HG03378 (cell line): ENCODE measurements at regions not wholly inside any gene's neighbourhood (a gene's known extent, or its start where the extent isn't known, plus 50 kb on each side); places are given as distances from the start of the nearest gene placed in this dataset.
"Not testable (repeated sequence)": the region's sequence is repeated elsewhere in the genome, so short reads cannot be mapped to it uniquely, and the experiment has no call there.

Experiments
- ATAC-seq: cut with Tn5 transposase; IDR thresholded peaks from one replicate; pipeline ENCODE4 v1.9.1; 2021; ENCODE audit warnings: mild to moderate bottlenecking, moderate library complexity; ENCODE audit not compliant: unreplicated experiment

GRCh38 chr4:43089730-43090129 is 197.2 kb downstream of the GRXCR1 start:
- ATAC-seq, result no peak

GRCh38 chr4:43103048-43103447 is 210.5 kb downstream of the GRXCR1 start:
- ATAC-seq, result no peak

- ATAC-seq, result no peak
These were observed 219.6 kb downstream of the GRXCR1 start for GRCh38 chr4:43112139-43112538.

GRCh38 chr4:43113196-43113595 is 220.7 kb downstream of the GRXCR1 start:
- no peak for ATAC-seq

GRCh38 chr4:43126595-43126994 is 234.1 kb downstream of the GRXCR1 start:
- ATAC-seq, result no peak

GRCh38 chr4:43130228-43131021 is 237.9 kb downstream of the GRXCR1 start:
- ATAC-seq, result no peak

- peak; percentile 89 for ATAC-seq
These were observed 239.6 kb downstream of the GRXCR1 start for GRCh38 chr4:43132010-43132582.

- ATAC-seq, result no peak
These were observed 241.1 kb downstream of the GRXCR1 start for GRCh38 chr4:43133566-43133965.

- ATAC-seq, result no peak
These were observed 244.2 kb downstream of the GRXCR1 start for GRCh38 chr4:43136752-43137151.

- ATAC-seq, result no peak
These were observed 253.7 kb downstream of the GRXCR1 start for GRCh38 chr4:43146198-43146597.

- ATAC-seq, result no peak
These were observed 256.0 kb downstream of the GRXCR1 start for GRCh38 chr4:43148481-43148880.

- peak; percentile 74 for ATAC-seq
These were observed 270.7 kb downstream of the GRXCR1 start for GRCh38 chr4:43163101-43163792.

GRCh38 chr4:43189741-43190140 is 297.2 kb downstream of the GRXCR1 start:
- no peak for ATAC-seq

- ATAC-seq, result not testable (repeated sequence)
These were observed 320.1 kb downstream of the GRXCR1 start for GRCh38 chr4:43212576-43212975.

- ATAC-seq, result no peak
These were observed 331.3 kb downstream of the GRXCR1 start for GRCh38 chr4:43223820-43224219.

GRCh38 chr4:43224559-43224958 is 332.0 kb downstream of the GRXCR1 start:
- ATAC-seq, result no peak

- no peak for ATAC-seq
These were observed 340.8 kb downstream of the GRXCR1 start for GRCh38 chr4:43233321-43233720.

GRCh38 chr4:43234626-43235415 is 342.3 kb downstream of the GRXCR1 start:
- ATAC-seq, result no peak

GRCh38 chr4:43238008-43238407 is 345.5 kb downstream of the GRXCR1 start:
- ATAC-seq, result no peak

- ATAC-seq, result no peak
These were observed 346.1 kb downstream of the GRXCR1 start for GRCh38 chr4:43238585-43238984.

GRCh38 chr4:43241104-43241503 is 348.6 kb downstream of the GRXCR1 start:
- no peak for ATAC-seq
